B cell (primary cell): ENCODE measurements at regions not wholly inside any gene's neighbourhood (a gene's known extent, or its start where the extent isn't known, plus 50 kb on each side); places are given as distances from the start of the nearest gene placed in this dataset.

ENCODE experiments used
- ATAC-seq: fragments of 200-7000 bp; cut with Tn5 transposase; one replicate; pipeline ENCODE4 v1.10.0; 2021; ENCODE audit warnings: low read depth, mild to moderate bottlenecking, moderate number of reproducible peaks, moderate library complexity
- CTCF ChIA-PET: fragments of 350-600 bp; sonication (Branson Sonifier 250); formaldehyde crosslinking; loops from one replicate; lab custom pipeline; 2021; ENCODE audit warnings: antibody characterized with exemption, inconsistent platforms; lab: Charles Lee
- POLR2A ChIA-PET: fragments of 350-600 bp; sonication (Branson Sonifier 250); formaldehyde crosslinking; loops from one replicate; lab custom pipeline; 2021; ENCODE audit warnings: antibody characterized with exemption; lab: Charles Lee
- DNase-seq: peaks from one replicate; pipeline ENCODE4 v3.0.0; 2013
- H2AFZ ChIP-seq: 2 replicates; pipeline ENCODE4 v1.6.1; 2012; ENCODE audit warnings: mild to moderate bottlenecking, low read depth, low read length; ENCODE audit not compliant: insufficient read depth, poor library complexity, severe bottlenecking
- H3K27ac ChIP-seq, 2 donors: 1 replicate in 1 of 2; 2 replicates in 1 of 2; pipeline ENCODE4 v1.5.1; 2012 to 2013; ENCODE audit warnings: low read length in 2 of 2, mild to moderate bottlenecking in 2 of 2, moderate library complexity in 1 of 2
- H3K27me3 ChIP-seq, 4 experiments: fragments of 200-600 bp in 1 of 4; sonication (generic) in 1 of 4; replicated peaks in 1 of 4; 1 replicate in 2 of 4; 2 replicates in 2 of 4; pipeline versions ENCODE4 v1.6.1 to v1.7.0; 2013 to 2016; ENCODE audit warnings: low read length in 3 of 4, mild to moderate bottlenecking in 2 of 4, mixed read lengths in 1 of 4, moderate library complexity in 1 of 4; ENCODE audit not compliant: insufficient read depth in 4 of 4, control insufficient read depth in 3 of 4; ENCODE audit errors: control extremely low read depth in 1 of 4
- H3K36me3 ChIP-seq, 2 experiments: replicated peaks in 1 of 2; 1 replicate in 1 of 2; 2 replicates in 1 of 2; pipeline versions ENCODE4 v1.6.1 to v1.7.1; 2013; ENCODE audit warnings: low read length in 1 of 2; ENCODE audit not compliant: insufficient read depth in 2 of 2, control insufficient read depth in 1 of 2; ENCODE audit errors: control extremely low read depth in 1 of 2, extremely low read depth in 1 of 2
- H3K4me1 ChIP-seq, 2 donors: fragments of 200-600 bp in 1 of 2; sonication (generic) in 1 of 2; 1 replicate in 1 of 2; 2 replicates in 1 of 2; pipeline versions ENCODE4 v1.5.1 to v1.6.1; 2013 to 2017; ENCODE audit warnings: low read length in 2 of 2; ENCODE audit not compliant: control insufficient read depth in 2 of 2, insufficient read depth in 2 of 2
- H3K4me2 ChIP-seq: replicated peaks from 2 replicates; pipeline ENCODE3; 2012; ENCODE audit warnings: mild to moderate bottlenecking, low read depth, low read length; ENCODE audit not compliant: poor library complexity, severe bottlenecking
- H3K4me3 ChIP-seq, 5 experiments: fragments of 200-600 bp in 1 of 5; sonication (generic) in 1 of 5; 1 replicate in 3 of 5; 2 replicates in 2 of 5; pipeline versions ENCODE4 v1.5.1 to v1.7.0; 2011 to 2016; ENCODE audit warnings: low read length in 4 of 5, mild to moderate bottlenecking in 4 of 5, low read depth in 2 of 5, control low read depth in 1 of 5, moderate library complexity in 1 of 5; ENCODE audit not compliant: insufficient read depth in 1 of 5; ENCODE audit errors: control extremely low read depth in 1 of 5, extremely low read depth in 1 of 5
- H3K79me2 ChIP-seq: fragments of 200-600 bp; sonication (generic); one replicate; pipeline ENCODE4 v1.6.0; 2016; ENCODE audit warnings: low read length; ENCODE audit not compliant: control insufficient read depth, insufficient read depth
- H3K9ac ChIP-seq: fragments of 200-600 bp; sonication (generic); 2 replicates; pipeline ENCODE4 v1.6.1; 2017; ENCODE audit warnings: mild to moderate bottlenecking, low read length, moderate library complexity
- H3K9me3 ChIP-seq, 3 donors: one replicate each; pipeline versions ENCODE4 v1.6.1 to v1.7.1; 2013; ENCODE audit warnings: low read length in 2 of 3; ENCODE audit not compliant: control insufficient read depth in 2 of 3, insufficient read depth in 1 of 3; ENCODE audit errors: control extremely low read depth in 1 of 3
- H4K20me1 ChIP-seq: 2 replicates; pipeline ENCODE4 v1.6.0; 2012; ENCODE audit warnings: mild to moderate bottlenecking, low read length; ENCODE audit not compliant: insufficient read depth, control insufficient read depth, poor library complexity, severe bottlenecking
- H3K27ac Mint-ChIP-seq: one replicate; pipeline ENCODE4 v1.8.0; 2021; ENCODE audit warnings: mixed read lengths
- H3K27me3 Mint-ChIP-seq: one replicate; pipeline ENCODE4 v1.8.0; 2021; ENCODE audit warnings: mixed read lengths
- H3K4me1 Mint-ChIP-seq: one replicate; pipeline ENCODE4 v1.8.0; 2021; ENCODE audit warnings: mixed read lengths
- H3K4me3 Mint-ChIP-seq: one replicate; pipeline ENCODE4 v1.8.0; 2021; ENCODE audit warnings: mixed read lengths
- H3K9me3 Mint-ChIP-seq: one replicate; pipeline ENCODE4 v1.8.0; 2022; ENCODE audit warnings: mixed read lengths; ENCODE audit not compliant: insufficient read depth
- EZH2 ChIP-seq: IDR thresholded peaks from 2 replicates; pipeline ENCODE4 v1.6.1; 2012; ENCODE audit warnings: borderline replicate concordance, low read depth, mild to moderate bottlenecking, moderate library complexity, low read length; ENCODE audit not compliant: insufficient read depth, poor library complexity, severe bottlenecking
- WGBS: methylation state at CpG from one replicate; pipeline ENCODE4 v1.1.5; 2013; ENCODE audit warnings: missing lambda C conversion rate; ENCODE audit not compliant: insufficient coverage; 5-methylcytosine and 5-hydroxymethylcytosine counted together
- intact Hi-C: fragments of 100-400 bp; cut with micrococcal nuclease; formaldehyde crosslinking; loops from one replicate; pipeline ENCODE4 v1.10.0; 2022
- TF ChIP-seq, protein P1 (sequence below): fragments of 200-600 bp; IDR thresholded peaks from one replicate; pipeline ENCODE4 v1.8.0; 2022; ENCODE audit warnings: antibody characterized with exemption, mild to moderate bottlenecking

DNA sequence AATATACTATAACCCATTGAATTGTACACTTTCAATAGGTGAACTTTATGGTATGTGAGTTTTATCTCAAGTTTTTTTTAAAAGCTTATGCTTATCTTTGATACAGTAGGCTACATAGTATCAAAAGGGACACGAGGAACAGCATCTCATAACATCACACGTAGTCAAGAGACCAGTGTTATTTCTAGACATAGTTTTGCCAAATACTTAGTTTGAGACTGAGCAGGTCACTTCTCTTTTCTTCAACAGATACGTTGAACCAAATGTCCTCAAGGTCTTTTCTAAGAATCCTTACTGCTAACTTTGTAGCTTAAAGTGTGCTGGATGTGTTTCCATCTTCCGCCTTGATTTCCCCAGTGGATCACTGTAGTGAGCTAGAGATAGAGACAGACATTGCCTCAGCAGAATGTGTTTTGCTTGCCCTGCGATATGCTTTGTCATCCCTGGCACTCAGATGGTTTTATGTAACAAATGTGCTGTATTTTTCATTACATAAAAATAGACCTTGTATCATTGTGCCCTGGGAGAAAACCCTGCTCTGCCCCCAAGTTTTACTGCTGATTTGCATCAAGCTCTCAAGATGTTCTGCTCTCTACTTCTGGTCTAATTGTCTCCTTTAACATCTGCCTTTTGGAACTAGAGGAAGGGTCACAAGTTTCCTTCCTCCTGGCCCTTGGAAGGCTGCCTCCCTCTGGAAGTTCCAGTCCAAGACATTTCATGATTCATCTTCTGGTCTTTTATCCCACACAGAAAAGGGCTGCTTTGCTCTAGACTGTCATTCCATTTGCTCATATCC, 426.4 kb upstream of the RGMA start:
- Histone ChIP-seq H3K9ac (no peak overlapping the region), H3K79me2 (no peaks in the 10 kb centered on the region), H3K27ac (no peak overlapping the region), H3K27me3 (no peaks in the 10 kb centered on the region), H2AFZ (no peak overlapping the region), H3K9me3 (no peaks in the 10 kb centered on the region), H3K4me2 (no peak overlapping the region), H3K4me3 (no peak overlapping the region), H4K20me1 (no peaks in the 10 kb centered on the region), H3K36me3 (no peaks in the 10 kb centered on the region), H3K4me1 (no peaks in the 10 kb centered on the region)
- no peak for ATAC-seq
- Mint-ChIP-seq H3K4me3 (no peak overlapping the region), H3K9me3 (no peaks in the 10 kb centered on the region), H3K4me1 (no peaks in the 10 kb centered on the region), H3K27ac (no peak overlapping the region), H3K27me3 (peaks cover 4% of the 10 kb centered on the region)
- 90% methylated on average over 2 of the region's 5 CpGs for WGBS
- no peak for TF ChIP-seq EZH2
- TF ChIP-seq, protein P1, sequence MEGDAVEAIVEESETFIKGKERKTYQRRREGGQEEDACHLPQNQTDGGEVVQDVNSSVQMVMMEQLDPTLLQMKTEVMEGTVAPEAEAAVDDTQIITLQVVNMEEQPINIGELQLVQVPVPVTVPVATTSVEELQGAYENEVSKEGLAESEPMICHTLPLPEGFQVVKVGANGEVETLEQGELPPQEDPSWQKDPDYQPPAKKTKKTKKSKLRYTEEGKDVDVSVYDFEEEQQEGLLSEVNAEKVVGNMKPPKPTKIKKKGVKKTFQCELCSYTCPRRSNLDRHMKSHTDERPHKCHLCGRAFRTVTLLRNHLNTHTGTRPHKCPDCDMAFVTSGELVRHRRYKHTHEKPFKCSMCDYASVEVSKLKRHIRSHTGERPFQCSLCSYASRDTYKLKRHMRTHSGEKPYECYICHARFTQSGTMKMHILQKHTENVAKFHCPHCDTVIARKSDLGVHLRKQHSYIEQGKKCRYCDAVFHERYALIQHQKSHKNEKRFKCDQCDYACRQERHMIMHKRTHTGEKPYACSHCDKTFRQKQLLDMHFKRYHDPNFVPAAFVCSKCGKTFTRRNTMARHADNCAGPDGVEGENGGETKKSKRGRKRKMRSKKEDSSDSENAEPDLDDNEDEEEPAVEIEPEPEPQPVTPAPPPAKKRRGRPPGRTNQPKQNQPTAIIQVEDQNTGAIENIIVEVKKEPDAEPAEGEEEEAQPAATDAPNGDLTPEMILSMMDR = no peak
- ChIA-PET POLR2A (no interaction called here), CTCF (no interaction called here)
- intact Hi-C loops = no loop called here
- DNase-seq = no peak

DNA sequence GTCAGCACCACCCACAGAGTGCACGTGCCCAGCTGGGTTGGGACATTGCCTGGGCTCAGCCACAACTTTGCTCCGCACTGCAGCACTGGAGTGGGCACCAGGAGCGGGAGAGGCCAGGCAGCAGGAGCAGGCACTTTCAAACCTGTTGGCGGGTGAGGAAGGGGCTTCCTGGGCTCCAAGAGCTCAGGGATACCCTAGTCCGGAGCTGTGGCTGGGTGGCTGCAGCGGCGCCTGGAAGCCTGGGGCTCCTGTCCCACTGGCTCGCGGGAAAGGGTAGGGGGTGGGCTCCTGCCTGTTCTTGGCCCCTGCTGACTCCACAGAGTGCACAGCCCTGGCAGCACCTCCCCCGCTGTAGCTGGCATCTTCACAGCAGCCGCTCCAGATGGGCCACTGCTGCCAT, 417.6 kb upstream of the RGMA start:
- ChIA-PET POLR2A (no interaction called here), CTCF (no interaction called here)
- no peaks in the 10 kb centered on the region for H3K4me1 ChIP-seq
- H3K27ac Mint-ChIP-seq = no peak overlapping the region
- DNase-seq (no peak), ATAC-seq (no peak)
- H3K79me2 ChIP-seq = no peaks in the 10 kb centered on the region
- intact Hi-C loops = no loop called here
- no peak overlapping the region for H3K9ac ChIP-seq
- WGBS = 91% methylated on average over 11 of the region's 11 CpGs
- no peak overlapping the region for H3K4me3 ChIP-seq
- H3K27ac ChIP-seq = no peak overlapping the region
- no peak overlapping the region for H2AFZ ChIP-seq
- H3K27me3 ChIP-seq = no peaks in the 10 kb centered on the region
- peaks cover 0 to 10% (median 0%) of the 10 kb centered on the region in 3 donors for H3K9me3 ChIP-seq
- TF ChIP-seq, protein P1 = no peak
- no peak for TF ChIP-seq EZH2
- no peaks in the 10 kb centered on the region for H4K20me1 ChIP-seq
- H3K4me1 Mint-ChIP-seq = no peaks in the 10 kb centered on the region
- no peaks in the 10 kb centered on the region for H3K9me3 Mint-ChIP-seq
- H3K36me3 ChIP-seq = no peaks in the 10 kb centered on the region
- no peak overlapping the region for H3K4me2 ChIP-seq
- H3K4me3 Mint-ChIP-seq = no peak overlapping the region
- H3K27me3 Mint-ChIP-seq = no peaks in the 10 kb centered on the region
